SK-N-SH (cell line): ENCODE measurements at regions not wholly inside any gene's neighbourhood (a gene's known extent, or its start where the extent isn't known, plus 50 kb on each side); places are given as distances from the start of the nearest gene placed in this dataset.

Source experiments
- CTCF ChIA-PET: fragments of 300-600, 350-600 bp; formaldehyde crosslinking; extraction: SDS; loops from one replicate; lab custom pipeline; 2021; lab: Yijun Ruan, JAX
- POLR2A ChIA-PET: fragments of 350-600 bp; sonication (Branson Sonifier 250); formaldehyde crosslinking; extraction: SDS; loops from one replicate; lab custom pipeline; 2020; ENCODE audit warnings: antibody characterized with exemption, inconsistent platforms; lab: Yijun Ruan, JAX
- DNase-seq: peaks from one replicate; pipeline ENCODE4 v3.0.0; 2012
- H2AFZ ChIP-seq: fragments of 200-600 bp; sonication (generic); 2 replicates; pipeline ENCODE4 v1.8.1; 2016; ENCODE audit warnings: antibody characterized with exemption, mild to moderate bottlenecking, low read depth
- H3F3A ChIP-seq: fragments of 200-600 bp; sonication (generic); replicated peaks from 2 replicates; pipeline ENCODE3; 2016; ENCODE audit warnings: antibody characterized with exemption, mild to moderate bottlenecking; ENCODE audit not compliant: insufficient read depth
- H3K27ac ChIP-seq, 2 experiments: fragments of 200-500 bp in 1 of 2; fragments of 200-600 bp in 1 of 2; sonication (Bioruptor generic) in 1 of 2; sonication (generic), shearing (Covaris generic) in 1 of 2; 2 replicates each; pipeline versions ENCODE4 v1.5.1 to v1.6.1; 2014 to 2016; ENCODE audit warnings: low read depth in 2 of 2, inconsistent platforms in 1 of 2, low read length in 1 of 2, mild to moderate bottlenecking in 1 of 2, mixed read lengths in 1 of 2
- H3K27me3 ChIP-seq: fragments of 200-600 bp; sonication (generic), shearing (Covaris generic); 2 replicates; pipeline ENCODE4 v1.6.1; 2016; ENCODE audit warnings: mixed run types; ENCODE audit not compliant: insufficient read depth
- H3K36me3 ChIP-seq, 2 experiments: fragments of 200-500 bp in 1 of 2; fragments of 200-600 bp in 1 of 2; sonication (Bioruptor generic) in 1 of 2; sonication (generic) in 1 of 2; replicated peaks in 1 of 2; 2 replicates each; pipeline versions ENCODE3 to v1.5.1; 2014 to 2016; ENCODE audit warnings: low read length in 1 of 2, mild to moderate bottlenecking in 1 of 2; ENCODE audit not compliant: insufficient read depth in 2 of 2, control insufficient read depth in 1 of 2
- H3K4me1 ChIP-seq, 2 experiments: fragments of 200-500 bp in 1 of 2; fragments of 200-600 bp in 1 of 2; sonication (Bioruptor generic) in 1 of 2; sonication (generic), shearing (Covaris generic) in 1 of 2; 2 replicates each; pipeline versions ENCODE4 v1.5.1 to v1.6.1; 2014 to 2016; ENCODE audit warnings: low read depth in 1 of 2, low read length in 1 of 2, mixed run types in 1 of 2; ENCODE audit not compliant: insufficient read depth in 2 of 2, control insufficient read depth in 1 of 2
- H3K4me2 ChIP-seq: fragments of 200-600 bp; sonication (generic), shearing (Covaris generic); 2 replicates; pipeline ENCODE4 v1.6.1; 2017; ENCODE audit warnings: mixed run types
- H3K4me3 ChIP-seq, 2 experiments: fragments of 200-500 bp in 1 of 2; fragments of 200-600 bp in 1 of 2; sonication (Bioruptor generic) in 1 of 2; sonication (generic), shearing (Covaris generic) in 1 of 2; 2 replicates each; pipeline versions ENCODE4 v1.5.1 to v1.8.1; 2014 to 2016; ENCODE audit warnings: low read depth in 2 of 2, inconsistent platforms in 1 of 2, low read length in 1 of 2, mild to moderate bottlenecking in 1 of 2, mixed read lengths in 1 of 2, moderate library complexity in 1 of 2
- H3K79me2 ChIP-seq: fragments of 200-600 bp; sonication (generic); 2 replicates; pipeline ENCODE4 v1.8.1; 2017; ENCODE audit warnings: mild to moderate bottlenecking; ENCODE audit not compliant: insufficient read depth
- H3K9ac ChIP-seq: fragments of 200-600 bp; sonication (generic); 2 replicates; pipeline ENCODE4 v1.6.1; 2017; ENCODE audit warnings: mixed run types
- H3K9me2 ChIP-seq: fragments of 200-600 bp; sonication (generic); 2 replicates; pipeline ENCODE4 v1.6.1; 2017; ENCODE audit warnings: mixed run types
- H3K9me3 ChIP-seq: fragments of 200-600 bp; sonication (generic); 2 replicates; pipeline ENCODE4 v1.6.1; 2017; ENCODE audit warnings: mixed run types, mild to moderate bottlenecking, moderate library complexity
- H4K20me1 ChIP-seq: fragments of 200-600 bp; sonication (generic); 2 replicates; pipeline ENCODE4 v1.6.1; 2017; ENCODE audit warnings: mild to moderate bottlenecking, mixed run types; ENCODE audit not compliant: insufficient read depth
- EP300 ChIP-seq, 2 experiments: IDR thresholded peaks; 2 replicates each; pipeline versions ENCODE4 v1.4.0 to v1.6.1; 2012; ENCODE audit warnings: borderline replicate concordance in 1 of 2, low read depth in 1 of 2, low read length in 1 of 2
- EZH2phosphoT487 ChIP-seq: fragments of 200-600 bp; sonication (generic); IDR thresholded peaks from 2 replicates; pipeline ENCODE4 v1.6.1; 2017; ENCODE audit warnings: low read depth, mixed run types, mild to moderate bottlenecking, antibody characterized with exemption, moderate library complexity, borderline replicate concordance
- FOSL2 ChIP-seq: IDR thresholded peaks from 2 replicates; pipeline ENCODE4 v1.4.0; 2012; ENCODE audit warnings: low read depth, mild to moderate bottlenecking, moderate library complexity, borderline replicate concordance
- FOXM1 ChIP-seq: IDR thresholded peaks from 2 replicates; pipeline ENCODE4 v1.4.0; 2012; ENCODE audit warnings: low read depth, mild to moderate bottlenecking
- JUND ChIP-seq: IDR thresholded peaks from 2 replicates; pipeline ENCODE4 v1.4.0; 2012
- MEF2A ChIP-seq: IDR thresholded peaks from 2 replicates; pipeline ENCODE4 v1.4.0; 2012; ENCODE audit warnings: low read depth, borderline replicate concordance
- POLR2AphosphoS5 ChIP-seq: IDR thresholded peaks from 2 replicates; pipeline ENCODE4 v1.6.1; 2012; ENCODE audit warnings: low read depth, low read length
- RAD21 ChIP-seq: IDR thresholded peaks from 2 replicates; pipeline ENCODE4 v1.6.1; 2012; ENCODE audit warnings: mild to moderate bottlenecking, low read length
- RCOR1 ChIP-seq: fragments of 150-350 bp; IDR thresholded peaks from 2 replicates; pipeline ENCODE4 v1.6.1; 2017; ENCODE audit warnings: antibody characterized with exemption, low read length
- SIN3A ChIP-seq: IDR thresholded peaks from 2 replicates; pipeline ENCODE4 v1.6.1; 2012; ENCODE audit warnings: low read depth, mild to moderate bottlenecking, low read length, moderate library complexity, borderline replicate concordance
- SMC3 ChIP-seq: IDR thresholded peaks from 2 replicates; pipeline ENCODE4 v1.6.1; 2012; ENCODE audit warnings: low read depth, low read length, improper control_type of control experiment
- TAF1 ChIP-seq: IDR thresholded peaks from 2 replicates; pipeline ENCODE4 v1.6.1; 2012; ENCODE audit warnings: low read depth, mild to moderate bottlenecking, low read length, moderate library complexity, borderline replicate concordance
- TCF12 ChIP-seq: IDR thresholded peaks from 2 replicates; pipeline ENCODE4 v1.4.0; 2012
- TEAD4 ChIP-seq: IDR thresholded peaks from 2 replicates; pipeline ENCODE4 v1.4.0; 2012; ENCODE audit warnings: mild to moderate bottlenecking, borderline replicate concordance; ENCODE audit not compliant: insufficient read depth
- WGBS: methylation state at CpG from one replicate; pipeline ENCODE4 v1.1.6; 2017; ENCODE audit warnings: low lambda C conversion rate; 5-methylcytosine and 5-hydroxymethylcytosine counted together
- TF ChIP-seq, protein P1 (sequence below): IDR thresholded peaks from 2 replicates; pipeline ENCODE4 v1.6.1; 2012; ENCODE audit warnings: mild to moderate bottlenecking, low read depth, low read length, moderate library complexity
- TF ChIP-seq, protein P2 (sequence below): IDR thresholded peaks from 2 replicates; pipeline ENCODE4; 2012

DNA sequence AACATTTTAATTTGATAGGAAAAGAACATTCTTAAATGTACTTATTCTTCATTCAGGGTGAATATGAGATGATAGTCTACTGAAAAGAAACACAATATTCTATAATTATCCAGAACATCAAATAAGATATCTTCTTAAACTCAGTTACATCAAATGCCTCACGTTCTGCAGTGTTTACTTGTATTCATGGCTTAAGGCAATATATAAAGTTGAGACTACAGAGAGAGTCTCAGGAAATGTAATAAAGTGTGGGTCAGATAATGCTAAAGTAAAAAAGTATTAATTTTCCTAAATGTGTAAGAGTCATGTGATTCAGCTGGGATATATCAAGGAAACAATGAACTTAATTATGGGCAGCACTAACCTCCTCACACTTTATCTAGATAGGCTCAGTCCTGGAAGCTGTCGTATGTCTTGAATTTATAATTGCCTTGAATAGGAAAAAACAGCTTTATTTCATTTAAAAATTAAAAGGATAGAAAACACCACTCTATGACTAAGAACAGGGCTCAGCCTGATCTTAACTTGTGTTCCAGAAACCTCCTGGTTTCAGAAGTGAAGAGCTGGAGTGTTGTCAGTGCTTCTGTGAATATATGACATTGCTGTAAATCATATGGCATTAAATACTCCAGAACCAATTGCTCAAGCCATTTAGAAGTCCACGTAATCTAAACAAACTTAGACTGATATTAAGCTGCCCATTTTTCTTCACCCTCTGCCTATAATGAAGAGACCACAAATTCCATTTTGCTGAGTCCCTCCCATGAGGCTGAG lies 240.2 kb downstream of the FSIP2 start (continued):
- TF ChIP-seq RCOR1 = peak; percentile 82; the same call in 1 of the 2 replicates
- no peak for TF ChIP-seq MEF2A
- no peak for TF ChIP-seq POLR2AphosphoS5
- TF ChIP-seq, protein P1, sequence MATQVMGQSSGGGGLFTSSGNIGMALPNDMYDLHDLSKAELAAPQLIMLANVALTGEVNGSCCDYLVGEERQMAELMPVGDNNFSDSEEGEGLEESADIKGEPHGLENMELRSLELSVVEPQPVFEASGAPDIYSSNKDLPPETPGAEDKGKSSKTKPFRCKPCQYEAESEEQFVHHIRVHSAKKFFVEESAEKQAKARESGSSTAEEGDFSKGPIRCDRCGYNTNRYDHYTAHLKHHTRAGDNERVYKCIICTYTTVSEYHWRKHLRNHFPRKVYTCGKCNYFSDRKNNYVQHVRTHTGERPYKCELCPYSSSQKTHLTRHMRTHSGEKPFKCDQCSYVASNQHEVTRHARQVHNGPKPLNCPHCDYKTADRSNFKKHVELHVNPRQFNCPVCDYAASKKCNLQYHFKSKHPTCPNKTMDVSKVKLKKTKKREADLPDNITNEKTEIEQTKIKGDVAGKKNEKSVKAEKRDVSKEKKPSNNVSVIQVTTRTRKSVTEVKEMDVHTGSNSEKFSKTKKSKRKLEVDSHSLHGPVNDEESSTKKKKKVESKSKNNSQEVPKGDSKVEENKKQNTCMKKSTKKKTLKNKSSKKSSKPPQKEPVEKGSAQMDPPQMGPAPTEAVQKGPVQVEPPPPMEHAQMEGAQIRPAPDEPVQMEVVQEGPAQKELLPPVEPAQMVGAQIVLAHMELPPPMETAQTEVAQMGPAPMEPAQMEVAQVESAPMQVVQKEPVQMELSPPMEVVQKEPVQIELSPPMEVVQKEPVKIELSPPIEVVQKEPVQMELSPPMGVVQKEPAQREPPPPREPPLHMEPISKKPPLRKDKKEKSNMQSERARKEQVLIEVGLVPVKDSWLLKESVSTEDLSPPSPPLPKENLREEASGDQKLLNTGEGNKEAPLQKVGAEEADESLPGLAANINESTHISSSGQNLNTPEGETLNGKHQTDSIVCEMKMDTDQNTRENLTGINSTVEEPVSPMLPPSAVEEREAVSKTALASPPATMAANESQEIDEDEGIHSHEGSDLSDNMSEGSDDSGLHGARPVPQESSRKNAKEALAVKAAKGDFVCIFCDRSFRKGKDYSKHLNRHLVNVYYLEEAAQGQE = no peak
- TF ChIP-seq, protein P2, sequence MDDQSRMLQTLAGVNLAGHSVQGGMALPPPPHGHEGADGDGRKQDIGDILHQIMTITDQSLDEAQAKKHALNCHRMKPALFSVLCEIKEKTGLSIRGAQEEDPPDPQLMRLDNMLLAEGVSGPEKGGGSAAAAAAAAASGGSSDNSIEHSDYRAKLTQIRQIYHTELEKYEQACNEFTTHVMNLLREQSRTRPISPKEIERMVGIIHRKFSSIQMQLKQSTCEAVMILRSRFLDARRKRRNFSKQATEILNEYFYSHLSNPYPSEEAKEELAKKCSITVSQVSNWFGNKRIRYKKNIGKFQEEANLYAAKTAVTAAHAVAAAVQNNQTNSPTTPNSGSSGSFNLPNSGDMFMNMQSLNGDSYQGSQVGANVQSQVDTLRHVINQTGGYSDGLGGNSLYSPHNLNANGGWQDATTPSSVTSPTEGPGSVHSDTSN = peak; percentile 43; the same call in 1 of the 2 replicates
- TF ChIP-seq, all 33 proteins: peak for 9

DNA sequence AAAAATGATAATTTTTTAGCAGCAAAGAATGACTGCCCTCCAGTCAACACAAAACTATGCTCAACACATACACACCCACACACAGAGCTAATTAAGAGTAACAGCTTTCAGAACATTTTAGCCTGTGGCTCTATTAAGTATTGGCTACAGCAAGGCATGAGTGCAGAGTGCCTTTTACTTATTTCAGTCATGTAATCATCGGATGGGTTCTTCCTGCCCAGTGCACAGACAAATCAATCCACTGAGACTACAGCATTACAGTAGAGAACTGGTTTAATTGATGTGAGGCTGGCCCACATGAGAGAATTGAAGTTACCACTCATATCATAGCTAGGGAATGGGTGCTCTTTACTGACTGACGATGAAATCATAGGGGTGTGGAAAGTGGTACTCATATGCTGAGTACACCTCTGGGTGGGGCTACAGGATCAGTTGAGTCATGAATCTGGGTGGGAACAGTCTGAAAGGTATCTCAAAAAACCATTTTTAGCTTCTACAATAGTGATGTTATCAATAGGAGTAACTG lies 241.0 kb downstream of the FSIP2 start:
- Histone ChIP-seq H3K27ac (peak overlapping the region in 1 of 2 experiments; percentile 58; a peak in 1 of 4 replicates), H3K9ac (no peak overlapping the region)
- WGBS = 65% methylated on average over 2 of the region's 2 CpGs

More for the DNA sequence above, 241.0 kb downstream of the FSIP2 start:
- H3F3A ChIP-seq = no peaks in the 10 kb centered on the region
- peaks cover 0 to 7% of the 10 kb centered on the region in 2 experiments; a peak in 2 of 4 replicates for H3K4me1 ChIP-seq
- no peak for TF ChIP-seq TCF12
- no peak for TF ChIP-seq TAF1
- no peak for TF ChIP-seq EZH2phosphoT487
- no peak for TF ChIP-seq JUND
- no peak for TF ChIP-seq EP300 (IDR thresholded peaks at IDR 0.05; ENCODE audit: borderline replicate concordance in 1 of 2, low read depth in 1 of 2, low read length in 1 of 2)
- no peak for TF ChIP-seq TEAD4
- no peak for TF ChIP-seq FOSL2
- TF ChIP-seq FOXM1 = no peak
- TF ChIP-seq POLR2AphosphoS5 = no peak
- TF ChIP-seq SMC3 = 0 out of 2 replicates have a peak, but pooled peaks have one; percentile 13
- TF ChIP-seq SIN3A = no peak
- TF ChIP-seq RAD21 = peak; percentile 57
- no peaks in the 10 kb centered on the region for H3K36me3 ChIP-seq
- H3K9me2 ChIP-seq = no peaks in the 10 kb centered on the region
- H3K79me2 ChIP-seq = no peaks in the 10 kb centered on the region
- H3K4me3 ChIP-seq = no peak overlapping the region
- H3K4me2 ChIP-seq = no peak overlapping the region
- CTCF ChIA-PET = interaction anchor here (0.8 to 1.6 kb wide), 10 partner anchors 9 to 478 kb away, joined by 3 to 7 read pairs (median 4); no protein-coding TSS in a partner anchor
- H2AFZ ChIP-seq = no peak overlapping the region
- POLR2A ChIA-PET = no interaction called here
- H3K9me3 ChIP-seq = no peaks in the 10 kb centered on the region
- DNase-seq = no peak
- H4K20me1 ChIP-seq = no peaks in the 10 kb centered on the region
- H3K27me3 ChIP-seq = no peaks in the 10 kb centered on the region
